HepG2 (cell line): ENCODE measurements at regions not wholly inside any gene's neighbourhood (a gene's known extent, or its start where the extent isn't known, plus 50 kb on each side); places are given as distances from the start of the nearest gene placed in this dataset.

Experiments
- ADNP ChIP-seq: sonication (generic); formaldehyde crosslinking; IDR thresholded peaks from 2 replicates; pipeline ENCODE4 v1.4.0; 2020; ENCODE audit warnings: missing genetic modification reagents
- BRCA1 ChIP-seq: sonication (generic); formaldehyde crosslinking; IDR thresholded peaks from 2 replicates; pipeline ENCODE4 v1.4.0; 2020; ENCODE audit warnings: missing genetic modification reagents
- FOSL2 ChIP-seq: sonication (generic); formaldehyde crosslinking; IDR thresholded peaks from 2 replicates; pipeline ENCODE4 v1.4.0; 2020; ENCODE audit warnings: missing genetic modification reagents
- MIER2 ChIP-seq: IDR thresholded peaks from 2 replicates; pipeline ENCODE4 v1.6.1; 2016; ENCODE audit warnings: missing biosample characterization, missing genetic modification reagents
- NBN ChIP-seq: fragments of 450-650 bp; conservative IDR thresholded peaks from 2 replicates; pipeline ENCODE4 v1.6.1; 2017
- NR2F2 ChIP-seq: IDR thresholded peaks from 2 replicates; pipeline ENCODE4 v1.6.1; 2012; ENCODE audit warnings: low read depth, inconsistent platforms, borderline replicate concordance
- NRL ChIP-seq: sonication (generic); formaldehyde crosslinking; IDR thresholded peaks from 2 replicates; pipeline ENCODE4 v1.5.0; 2020; ENCODE audit warnings: missing genetic modification reagents, mild to moderate bottlenecking, moderate library complexity, borderline replicate concordance
- PAXIP1 ChIP-seq: sonication (generic); formaldehyde crosslinking; conservative IDR thresholded peaks from 2 replicates; pipeline ENCODE4 v1.4.0; 2020; ENCODE audit warnings: mild to moderate bottlenecking, missing genetic modification reagents, moderate library complexity
- RBM39 ChIP-seq: fragments of 200-400 bp; formaldehyde crosslinking; IDR thresholded peaks from one replicate; pipeline ENCODE4 v1.6.1; 2018; ENCODE audit warnings: antibody characterized with exemption, mild to moderate bottlenecking, low read depth, low read length; ENCODE audit not compliant: poor library complexity, severe bottlenecking
- STAG1 ChIP-seq: sonication (generic); formaldehyde crosslinking; IDR thresholded peaks from 2 replicates; pipeline ENCODE4 v1.4.0; 2020; ENCODE audit warnings: missing genetic modification reagents
- TOPORS ChIP-seq: sonication (generic); formaldehyde crosslinking; IDR thresholded peaks from 2 replicates; pipeline ENCODE4 v1.8.0; 2023; ENCODE audit warnings: mild to moderate bottlenecking, missing genetic modification reagents
- WIZ ChIP-seq: sonication (generic); formaldehyde crosslinking; IDR thresholded peaks from 2 replicates; pipeline ENCODE4 v1.5.1; 2020; ENCODE audit warnings: mild to moderate bottlenecking, missing genetic modification reagents
- ZBTB10 ChIP-seq: sonication (generic); formaldehyde crosslinking; IDR thresholded peaks from 2 replicates; pipeline ENCODE4 v1.4.0; 2020; ENCODE audit warnings: missing genetic modification reagents, borderline replicate concordance
- ZNF235 ChIP-seq: sonication (generic); formaldehyde crosslinking; IDR thresholded peaks from 2 replicates; pipeline ENCODE4 v1.8.1; 2023; ENCODE audit warnings: mild to moderate bottlenecking, missing genetic modification reagents, borderline replicate concordance
- ZNF382 ChIP-seq: sonication (generic); formaldehyde crosslinking; IDR thresholded peaks from 2 replicates; pipeline ENCODE4 v1.5.0; 2020; ENCODE audit warnings: missing genetic modification reagents, mild to moderate bottlenecking, borderline replicate concordance
- ZNF512B ChIP-seq: sonication (generic); formaldehyde crosslinking; IDR thresholded peaks from 2 replicates; pipeline ENCODE4 v1.5.1; 2020; ENCODE audit warnings: missing genetic modification reagents, mild to moderate bottlenecking, borderline replicate concordance
- ZNF709 ChIP-seq: sonication (generic); formaldehyde crosslinking; IDR thresholded peaks from 2 replicates; pipeline ENCODE4 v1.5.0; 2020; ENCODE audit warnings: mild to moderate bottlenecking, missing genetic modification reagents
- ZNF784 ChIP-seq: sonication (generic); formaldehyde crosslinking; IDR thresholded peaks from 2 replicates; pipeline ENCODE4 v1.5.1; 2020; ENCODE audit warnings: missing genetic modification reagents, mild to moderate bottlenecking, borderline replicate concordance
- ZNF788 ChIP-seq: sonication (generic); formaldehyde crosslinking; IDR thresholded peaks from 2 replicates; pipeline ENCODE4 v1.5.0; 2020; ENCODE audit warnings: mild to moderate bottlenecking, missing genetic modification reagents, borderline replicate concordance

- TF ChIP-seq PAXIP1 (CRISPR knock-in tag), result peak; percentile 60
- TF ChIP-seq BRCA1, result 0 out of 2 replicates have a peak, but pooled peaks have one; percentile 18
- TF ChIP-seq WIZ (CRISPR knock-in tag), result peak; percentile 83; the same call in 1 of the 2 replicates
- TF ChIP-seq ZNF788 (CRISPR knock-in tag), result peak; percentile 71; the same call in 1 of the 2 replicates
- TF ChIP-seq NRL, result peak; percentile 68; the same call in 1 of the 2 replicates
- TF ChIP-seq TOPORS (CRISPR knock-in tag), result no peak
- no peak for TF ChIP-seq ADNP (CRISPR knock-in tag)
- TF ChIP-seq NR2F2, result peak; percentile 7; the same call in 1 of the 2 replicates
- TF ChIP-seq FOSL2 (CRISPR knock-in tag), result peak; percentile 54
- no peak for TF ChIP-seq ZNF382 (CRISPR knock-in tag)
- peak; percentile 74 for TF ChIP-seq MIER2 (CRISPR knock-in tag)
- TF ChIP-seq ZNF512B (CRISPR knock-in tag), result peak; percentile 67; the same call in 1 of the 2 replicates
- TF ChIP-seq ZNF784 (CRISPR knock-in tag), result peak; percentile 57; the same call in 1 of the 2 replicates
- no peak for TF ChIP-seq NBN
- TF ChIP-seq ZBTB10 (CRISPR knock-in tag), result no peak
- no peak for TF ChIP-seq RBM39
- TF ChIP-seq ZNF235 (CRISPR knock-in tag), result 0 out of 2 replicates have a peak, but pooled peaks have one; percentile 19
- TF ChIP-seq ZNF709 (CRISPR knock-in tag), result peak; percentile 72; the same call in 1 of the 2 replicates
- peak; percentile 100 for TF ChIP-seq STAG1 (CRISPR knock-in tag)
These were observed 156.1 kb upstream of the ID2 start (continued) for GRCh38 chr2:8525582-8526402.
